GM13977 (cell line): ENCODE measurements at regions not wholly inside any gene's neighbourhood (a gene's known extent, or its start where the extent isn't known, plus 50 kb on each side); places are given as distances from the start of the nearest gene placed in this dataset.

Source experiments
- DNase-seq: peaks from one replicate; pipeline ENCODE4 v3.0.0; 2012; ENCODE audit warnings: low spot score
- CTCF ChIP-seq: IDR thresholded peaks from 2 replicates; pipeline ENCODE4 v1.5.1; 2012; ENCODE audit warnings: mild to moderate bottlenecking, control low read depth; ENCODE audit not compliant: insufficient read depth; ENCODE audit errors: extremely low read depth, missing control alignments
- in situ Hi-C: fragments of 300-500 bp; cut with MboI; formaldehyde crosslinking; loops from one replicate; pipeline ENCODE4 v1.12.0; 2022; ENCODE audit warnings: low sequenced_read_pairs, low pct_unique_long_range_greater_than_20kb, mixed read lengths, inconsistent platforms; ENCODE audit not compliant: unreplicated experiment

- TF ChIP-seq CTCF: no peak
- in situ Hi-C loops: no loop called here
- DNase-seq: no peak
Observed at GRCh38 chr14:55889124-55889523, 229.1 kb upstream of the PELI2 start.

DNA sequence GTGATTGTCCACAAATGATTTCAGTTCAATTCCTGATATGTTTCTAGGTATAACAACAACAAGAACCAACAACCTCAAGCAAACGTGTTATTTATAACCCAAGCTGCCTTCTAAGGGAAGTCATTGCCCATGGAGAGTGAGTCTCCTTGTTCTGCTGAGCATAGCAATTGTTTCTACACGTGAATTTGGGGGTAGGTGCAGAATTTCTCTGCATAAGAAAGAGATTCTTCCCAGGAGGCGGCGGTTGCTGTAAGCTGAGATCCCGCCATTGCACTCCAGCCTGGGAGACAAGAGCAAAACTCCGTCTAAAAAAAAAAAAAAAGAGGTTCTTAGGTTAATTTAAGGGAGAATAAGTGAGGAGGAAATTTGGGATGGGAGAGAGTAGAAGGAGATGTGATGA lies 226.5 kb upstream of the PELI2 start:
- no peak for DNase-seq
- TF ChIP-seq CTCF: no peak

DNA sequence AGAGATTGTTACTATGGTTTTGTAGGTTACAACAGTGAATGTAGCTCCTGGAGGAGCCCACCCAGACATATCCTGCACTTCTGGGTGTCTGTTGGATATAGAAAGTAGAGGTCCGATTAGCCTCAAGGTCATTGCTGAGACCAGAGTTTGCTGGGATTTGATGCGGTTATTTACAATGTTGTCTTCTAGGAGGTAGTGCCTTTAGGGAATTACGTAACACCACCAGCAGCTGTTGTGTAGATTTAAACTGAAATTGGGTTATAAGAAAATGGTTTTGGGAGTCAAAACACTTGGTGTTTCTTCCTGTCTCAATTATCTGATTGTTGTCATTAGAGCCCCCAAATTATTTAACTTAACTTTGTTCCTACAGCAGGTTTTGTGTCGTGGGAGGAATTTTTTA lies 225.3 kb upstream of the PELI2 start:
- TF ChIP-seq CTCF: no peak
- no peak for DNase-seq
- in situ Hi-C loops: no loop called here

More for the DNA sequence above, 226.5 kb upstream of the PELI2 start:
- in situ Hi-C loops: no loop called here

- in situ Hi-C loops: no loop called here
- no peak for TF ChIP-seq CTCF
- DNase-seq: no peak
Observed at GRCh38 chr14:55893705-55894104, 224.5 kb upstream of the PELI2 start.

DNA sequence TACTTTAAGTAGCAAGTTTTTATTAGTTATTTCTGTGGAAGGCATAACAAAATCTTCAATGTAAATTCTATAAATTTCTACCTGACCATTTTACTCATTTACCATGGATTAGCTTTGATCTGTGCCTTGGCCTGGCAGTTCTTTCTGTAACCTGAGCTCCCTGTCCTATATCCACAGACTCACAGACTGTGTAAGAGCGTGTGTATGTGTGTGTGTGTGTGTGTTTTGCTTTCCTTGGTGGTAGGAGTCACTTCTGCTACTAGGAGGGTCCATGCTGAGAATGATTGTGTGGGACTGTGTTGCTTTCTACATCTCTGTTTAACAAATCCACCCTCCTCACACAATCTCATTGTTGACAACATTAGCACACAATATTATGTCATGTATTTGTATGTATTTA lies 221.2 kb upstream of the PELI2 start:
- in situ Hi-C loops: no loop called here
- no peak for TF ChIP-seq CTCF
- DNase-seq: no peak

DNA sequence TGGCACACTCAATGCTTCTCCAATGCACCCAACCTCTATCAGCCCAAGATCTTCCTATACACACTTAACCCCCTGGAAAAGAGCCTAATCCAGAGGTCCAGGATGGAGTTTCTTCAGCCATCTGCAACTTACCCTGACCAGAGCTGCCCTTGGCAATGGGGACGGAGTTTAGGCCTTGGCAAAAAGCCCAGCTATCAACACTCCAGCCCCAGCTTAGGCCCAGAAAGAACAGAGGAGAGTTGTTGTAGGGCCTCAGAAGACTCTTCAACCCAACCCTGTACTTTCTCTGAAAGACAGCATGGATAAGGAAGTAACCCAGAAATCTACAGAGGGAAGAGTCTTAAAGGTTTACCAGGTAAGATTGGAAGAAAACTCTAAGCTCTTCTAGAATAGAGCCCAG lies 219.3 kb upstream of the PELI2 start:
- no peak for TF ChIP-seq CTCF
- no peak for DNase-seq
- in situ Hi-C loops: no loop called here

- DNase-seq: no peak
- in situ Hi-C loops: no loop called here
- TF ChIP-seq CTCF: no peak
Observed at GRCh38 chr14:55899531-55899930, 218.7 kb upstream of the PELI2 start.
